ENCODE measurements at regions not wholly inside any gene's neighbourhood (a gene's known extent, or its start where the extent isn't known, plus 50 kb on each side); places are given as distances from the start of the nearest gene placed in this dataset.
A peak's percentile ranks its signal among the peaks of the same experiment; 100 is the strongest.

- H2BK20ac ChIP-seq (ENCODE audit: low read depth, low read length, poor library complexity, severe bottlenecking), result no peak overlapping the region
- H3K4me1 Mint-ChIP-seq, result peaks cover 6 to 9% of the 10 kb centered on the region in 2 experiments
- H2BK12ac ChIP-seq (ENCODE audit: insufficient read length, low read depth, low read length), result no peak overlapping the region
- TF ChIP-seq, protein P1, sequence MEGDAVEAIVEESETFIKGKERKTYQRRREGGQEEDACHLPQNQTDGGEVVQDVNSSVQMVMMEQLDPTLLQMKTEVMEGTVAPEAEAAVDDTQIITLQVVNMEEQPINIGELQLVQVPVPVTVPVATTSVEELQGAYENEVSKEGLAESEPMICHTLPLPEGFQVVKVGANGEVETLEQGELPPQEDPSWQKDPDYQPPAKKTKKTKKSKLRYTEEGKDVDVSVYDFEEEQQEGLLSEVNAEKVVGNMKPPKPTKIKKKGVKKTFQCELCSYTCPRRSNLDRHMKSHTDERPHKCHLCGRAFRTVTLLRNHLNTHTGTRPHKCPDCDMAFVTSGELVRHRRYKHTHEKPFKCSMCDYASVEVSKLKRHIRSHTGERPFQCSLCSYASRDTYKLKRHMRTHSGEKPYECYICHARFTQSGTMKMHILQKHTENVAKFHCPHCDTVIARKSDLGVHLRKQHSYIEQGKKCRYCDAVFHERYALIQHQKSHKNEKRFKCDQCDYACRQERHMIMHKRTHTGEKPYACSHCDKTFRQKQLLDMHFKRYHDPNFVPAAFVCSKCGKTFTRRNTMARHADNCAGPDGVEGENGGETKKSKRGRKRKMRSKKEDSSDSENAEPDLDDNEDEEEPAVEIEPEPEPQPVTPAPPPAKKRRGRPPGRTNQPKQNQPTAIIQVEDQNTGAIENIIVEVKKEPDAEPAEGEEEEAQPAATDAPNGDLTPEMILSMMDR (conservative IDR thresholded peaks at IDR 0.05), result no peak
- DNase-seq, result no peak
- peaks cover 16% of the 10 kb centered on the region for H3K27me3 Mint-ChIP-seq (ENCODE audit: low read depth)
- whole genome bisulfite sequencing (ENCODE audit: extremely low coverage, insufficient read length, low lambda C conversion rate), result no CpG with 5 or more reads among the region's 1 CpG
- H2AK5ac ChIP-seq (ENCODE audit: insufficient read length, low read length), result no peak overlapping the region
- no peak overlapping the region for H4K5ac ChIP-seq (ENCODE audit: insufficient read length, low read depth, low read length)
- no peak overlapping the region for H2BK5ac ChIP-seq (ENCODE audit: insufficient read length, low read length)
- no peaks in the 10 kb centered on the region for H3K27me3 ChIP-seq (ENCODE audit: insufficient read depth, low read length)
- H3K4ac ChIP-seq (ENCODE audit: low read depth, low read length), result no peak overlapping the region
- peak overlapping the region; percentile 98 for H2AFZ ChIP-seq (ENCODE audit: low read length)
- H3K4me3 Mint-ChIP-seq, result no peak overlapping the region
- no peak overlapping the region for H3K18ac ChIP-seq (ENCODE audit: insufficient read length, low read depth, low read length)
- H3K23ac ChIP-seq (ENCODE audit: insufficient read length, low read depth, low read length), result no peak overlapping the region
- no peaks in the 10 kb centered on the region for H3K79me2 ChIP-seq (ENCODE audit: insufficient read depth, low read length)
- no peak overlapping the region for H3K14ac ChIP-seq (ENCODE audit: insufficient read depth, low read length)
- H3K4me1 ChIP-seq (ENCODE audit: insufficient read depth, low read length), result no peaks in the 10 kb centered on the region
- H3K23me2 ChIP-seq (ENCODE audit: insufficient read length, low read depth, low read length, poor library complexity, severe bottlenecking), result no peaks in the 10 kb centered on the region
- no peak overlapping the region for H4K91ac ChIP-seq (ENCODE audit: insufficient read length, low read depth, low read length)
- no peak overlapping the region for H3K27ac Mint-ChIP-seq
- no peak overlapping the region for H3K56ac ChIP-seq (ENCODE audit: insufficient read length, low read depth, low read length)
- no peak overlapping the region for H3K4me2 ChIP-seq (ENCODE audit: insufficient read depth, insufficient read length, low read length)
- no peaks in the 10 kb centered on the region for H4K20me1 ChIP-seq (ENCODE audit: control insufficient read depth, insufficient read depth, insufficient read length)
- no peak overlapping the region for H3T11ph ChIP-seq (ENCODE audit: low read length)
- no peak overlapping the region for H2BK120ac ChIP-seq (ENCODE audit: low read depth, low read length, poor library complexity, severe bottlenecking)
- H4K8ac ChIP-seq (replicated peaks; ENCODE audit: insufficient read length, low read depth, low read length), result no peak overlapping the region
- no peaks in the 10 kb centered on the region for H3K9me3 ChIP-seq (ENCODE audit: control insufficient read depth, low read depth, low read length)
- peaks cover 4 to 11% (median 5%) of the 10 kb centered on the region in 3 experiments; a peak in 6 of 7 replicates for H3K36me3 Mint-ChIP-seq (ENCODE audit: insufficient read depth in 1 of 3, low read depth in 3 of 3)
- no peak overlapping the region for H3K27ac ChIP-seq (ENCODE audit: insufficient read length, low read depth, low read length)
- peaks cover 8 to 12% of the 10 kb centered on the region in 2 experiments for H3K9me3 Mint-ChIP-seq
- no peak overlapping the region for H2BK15ac ChIP-seq (ENCODE audit: low read depth, low read length)
- no peak overlapping the region for H3K9ac ChIP-seq (ENCODE audit: extremely low read depth, insufficient read length, low read length)
- H3K79me1 ChIP-seq (ENCODE audit: insufficient read depth, low read depth, low read length, poor library complexity, severe bottlenecking), result no peaks in the 10 kb centered on the region
Observed at GRCh38 chr2:219713110-219713509, 85.7 kb downstream of the SLC4A3 start.
